ENCODE measurements at regions not wholly inside any gene's neighbourhood (a gene's known extent, or its start where the extent isn't known, plus 50 kb on each side); places are given as distances from the start of the nearest gene placed in this dataset.

- TF ChIP-seq ZNF462 (CRISPR knock-in tag; IDR thresholded peaks at IDR 0.05) (no peak), ZNF114 (CRISPR knock-in tag; IDR thresholded peaks at IDR 0.05) (no peak), EZH2phosphoT487 (IDR thresholded peaks at IDR 0.05; ENCODE audit: unreplicated experiment) (no peak), ZNF331 (CRISPR knock-in tag; IDR thresholded peaks at IDR 0.05; ENCODE audit: low read depth) (no peak)
These were observed 220.2 kb upstream of the BTG1 start (continued) for GRCh38 chr12:92365836-92366235.

- Histone ChIP-seq H3K27me3 (ENCODE audit: insufficient read depth) (no peaks in the 10 kb centered on the region), H3F3A (replicated peaks; ENCODE audit: low read depth) (no peaks in the 10 kb centered on the region), H2AFZ (no peak overlapping the region), H4K20me1 (replicated peaks; ENCODE audit: insufficient read depth) (no peaks in the 10 kb centered on the region), H3K36me3 (ENCODE audit: insufficient read depth) (no peaks in the 10 kb centered on the region), H3K27ac (ENCODE audit: low read depth) (no peak overlapping the region), H3K4me3 (no peak overlapping the region), H3K4me1 (ENCODE audit: insufficient read depth) (peaks cover 10% of the 10 kb centered on the region; the same call in 1 of the 2 replicates), H3K9me2 (ENCODE audit: insufficient read depth) (no peaks in the 10 kb centered on the region), H3K4me2 (no peak overlapping the region), H3K79me2 (replicated peaks; ENCODE audit: insufficient read depth) (no peaks in the 10 kb centered on the region)
- Mint-ChIP-seq H3K27ac (no peak overlapping the region), H3K27me3 (ENCODE audit: insufficient read depth, low read depth, poor library complexity) (no peaks in the 10 kb centered on the region), H3K4me3 (no peak overlapping the region), H3K36me3 (ENCODE audit: low read depth) (no peaks in the 10 kb centered on the region), H3K9me3 (no peaks in the 10 kb centered on the region), H3K4me1 (peaks cover 18% of the 10 kb centered on the region)
- DNase-seq (ENCODE audit: low spot score) (no peak), ATAC-seq (no peak)
- TF ChIP-seq ZNF114 (CRISPR knock-in tag; IDR thresholded peaks at IDR 0.05) = no peak
- TF ChIP-seq EZH2phosphoT487 (IDR thresholded peaks at IDR 0.05; ENCODE audit: unreplicated experiment) = no peak
- TF ChIP-seq NANOG (IDR thresholded peaks at IDR 0.05; ENCODE audit: borderline replicate concordance) = no peak
- no peak for TF ChIP-seq ZNF331 (CRISPR knock-in tag; IDR thresholded peaks at IDR 0.05; ENCODE audit: low read depth)
- TF ChIP-seq STAT1 (IDR thresholded peaks at IDR 0.05; ENCODE audit: unreplicated experiment) = no peak
- TF ChIP-seq CREB1 (CRISPR knock-in tag; IDR thresholded peaks at IDR 0.05; ENCODE audit: low read depth) = no peak
These were observed 219.7 kb upstream of the BTG1 start for GRCh38 chr12:92365333-92365732.

All from GM23338 (cell line).